ENCODE measurements at regions not wholly inside any gene's neighbourhood (a gene's known extent, or its start where the extent isn't known, plus 50 kb on each side); places are given as distances from the start of the nearest gene placed in this dataset.

DNA sequence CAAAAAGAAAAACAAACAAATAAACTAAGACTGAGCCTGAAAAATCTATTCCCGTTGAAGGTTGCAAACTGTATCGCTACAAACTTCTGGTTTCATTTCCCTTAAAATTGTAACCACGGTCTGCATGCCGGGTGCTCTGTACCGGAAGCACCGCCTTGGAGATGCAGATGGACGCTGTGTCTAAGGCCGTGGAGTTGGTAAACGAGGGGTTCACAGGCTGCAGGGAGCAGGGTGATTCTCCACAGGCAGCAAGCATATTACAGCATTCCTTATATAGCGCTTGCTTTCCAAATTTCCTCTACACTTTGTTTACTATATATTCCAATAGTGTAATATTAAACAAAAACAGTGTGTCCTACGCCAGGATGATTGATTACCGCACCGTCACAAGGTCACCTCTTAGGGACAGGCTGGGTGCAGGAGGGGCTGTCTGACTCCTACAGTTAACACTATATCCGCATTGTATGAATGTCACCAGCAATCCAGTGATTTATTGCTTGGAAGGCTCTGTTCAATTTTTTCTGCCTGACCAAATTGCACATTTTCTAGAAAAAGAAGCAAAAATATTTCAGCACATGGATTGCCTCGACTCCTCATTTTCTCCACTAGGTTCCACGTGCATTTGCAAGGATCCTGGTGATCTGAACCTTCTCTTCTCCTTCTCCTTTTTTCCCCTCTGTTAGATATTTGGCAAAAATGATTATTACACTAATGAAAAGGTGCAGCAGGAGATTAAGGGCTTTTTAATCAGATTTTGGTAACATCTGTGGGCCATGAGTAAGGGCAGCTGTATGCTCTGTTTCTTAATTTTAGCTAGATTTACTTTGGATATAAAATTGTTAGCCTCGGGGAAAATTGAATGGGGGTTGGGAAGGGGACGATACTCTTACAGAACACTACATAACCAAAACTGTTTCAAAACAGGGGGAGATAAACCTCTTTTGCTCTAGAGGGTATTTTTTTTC lies 325.8 kb upstream of the MGMT start:
- Histone ChIP-seq H3K36me3 (ENCODE audit: insufficient read depth, low read length) (no peaks in the 10 kb centered on the region), H3K4me1 (ENCODE audit: insufficient read depth, low read length) (no peaks in the 10 kb centered on the region), H3K27me3 (ENCODE audit: insufficient read depth, low read length) (no peaks in the 10 kb centered on the region), H3K4me3 (ENCODE audit: low read length) (no peak overlapping the region), H3K9me3 (ENCODE audit: low read length) (no peaks in the 10 kb centered on the region), H2AFZ (ENCODE audit: low read depth, low read length) (no peak overlapping the region)

DNA sequence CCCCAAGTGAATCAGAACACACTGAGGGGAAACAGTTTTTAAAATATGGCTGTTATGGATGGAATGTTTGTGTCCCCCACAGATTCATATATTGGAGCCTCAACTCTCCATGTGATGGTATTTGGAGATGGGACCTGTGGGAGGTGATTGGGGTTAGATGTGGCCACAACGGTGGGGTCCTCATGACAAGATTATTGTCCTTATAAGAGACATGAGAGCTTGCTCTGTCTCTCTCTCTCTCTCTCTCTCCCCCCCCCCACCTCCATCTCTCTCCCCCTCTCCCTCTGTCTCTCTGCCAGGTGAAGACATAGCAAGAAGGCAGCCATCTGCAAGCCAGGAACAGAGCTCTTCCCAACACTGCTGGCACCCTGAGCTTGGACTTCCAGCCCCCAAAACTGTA lies 315.8 kb upstream of the MGMT start:
- Histone ChIP-seq H3K4me3 (ENCODE audit: low read length) (no peak overlapping the region), H3K27me3 (ENCODE audit: insufficient read depth, low read length) (no peaks in the 10 kb centered on the region), H3K4me1 (ENCODE audit: insufficient read depth, low read length) (no peaks in the 10 kb centered on the region), H2AFZ (ENCODE audit: low read depth, low read length) (no peak overlapping the region), H3K36me3 (ENCODE audit: insufficient read depth, low read length) (no peaks in the 10 kb centered on the region), H3K9me3 (ENCODE audit: low read length) (no peaks in the 10 kb centered on the region)

DNA sequence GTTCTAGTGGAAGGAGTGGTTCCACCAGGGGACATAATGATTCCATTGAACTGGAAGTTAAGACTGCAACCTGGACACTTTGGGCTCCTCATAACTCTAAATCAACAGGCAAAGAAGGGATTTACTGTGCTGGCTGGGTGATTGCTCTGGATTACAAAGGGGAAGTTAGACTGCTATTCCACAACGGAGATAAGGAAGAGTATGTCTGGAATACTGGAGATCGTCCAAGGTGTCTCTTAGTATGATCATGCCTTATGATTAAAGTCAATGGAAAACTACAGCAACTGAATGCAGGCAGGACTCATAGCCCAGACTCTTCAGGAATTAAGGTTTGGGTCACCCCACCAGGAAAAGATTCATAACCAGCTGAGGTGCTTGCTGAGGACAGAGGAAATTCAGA lies 310.6 kb upstream of the MGMT start:
- Histone ChIP-seq H3K27me3 (ENCODE audit: insufficient read depth, low read length) (no peaks in the 10 kb centered on the region), H3K36me3 (ENCODE audit: insufficient read depth, low read length) (no peaks in the 10 kb centered on the region), H3K4me1 (ENCODE audit: insufficient read depth, low read length) (no peaks in the 10 kb centered on the region), H3K4me3 (ENCODE audit: low read length) (no peak overlapping the region), H3K9me3 (ENCODE audit: low read length) (no peaks in the 10 kb centered on the region), H2AFZ (ENCODE audit: low read depth, low read length) (no peak overlapping the region)

DNA sequence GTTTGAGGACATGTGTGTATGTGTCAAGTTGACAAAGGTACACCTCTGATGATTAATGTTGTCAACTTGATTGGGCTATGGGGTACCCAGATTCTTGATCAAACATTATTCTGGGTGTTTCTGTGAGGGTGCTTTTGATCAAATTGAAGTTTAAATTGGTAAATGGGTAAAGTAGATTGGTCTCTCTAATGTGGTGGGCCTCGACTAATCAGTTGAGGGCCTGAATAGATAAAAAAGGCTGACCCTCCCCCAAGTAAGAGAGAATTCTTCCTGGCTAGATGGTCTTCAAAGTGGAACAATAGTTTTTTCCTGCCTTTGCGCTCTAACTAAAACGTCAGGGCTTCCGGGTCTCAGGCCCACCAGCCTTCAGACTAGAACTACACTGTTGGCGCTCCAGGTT lies 309.9 kb upstream of the MGMT start:
- Histone ChIP-seq H2AFZ (ENCODE audit: low read depth, low read length) (no peak overlapping the region), H3K4me1 (ENCODE audit: insufficient read depth, low read length) (no peaks in the 10 kb centered on the region), H3K27me3 (ENCODE audit: insufficient read depth, low read length) (no peaks in the 10 kb centered on the region), H3K9me3 (ENCODE audit: low read length) (no peaks in the 10 kb centered on the region), H3K4me3 (ENCODE audit: low read length) (no peak overlapping the region), H3K36me3 (ENCODE audit: insufficient read depth, low read length) (no peaks in the 10 kb centered on the region)

DNA sequence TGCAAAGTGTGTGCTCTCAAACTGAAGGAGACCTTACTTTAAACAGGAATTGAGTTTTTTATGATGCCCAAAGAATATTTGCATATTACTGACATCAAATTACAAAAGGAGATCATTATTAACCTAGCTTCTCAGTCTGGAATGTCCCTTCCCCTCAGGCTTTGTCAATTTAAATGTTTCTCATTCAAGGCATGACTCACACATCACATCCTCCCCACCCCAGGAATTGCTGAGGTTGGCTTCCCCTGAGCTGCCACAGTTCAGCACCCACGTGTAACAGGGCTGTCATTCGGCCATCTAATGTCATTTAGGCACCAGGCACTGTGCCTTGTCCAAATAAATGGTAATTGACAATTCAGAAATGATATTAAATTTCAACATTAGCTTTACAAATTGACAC lies 305.9 kb upstream of the MGMT start:
- H2AFZ ChIP-seq (ENCODE audit: low read depth, low read length): no peak overlapping the region
- no peak overlapping the region for H3K4me3 ChIP-seq (ENCODE audit: low read length)
- no peaks in the 10 kb centered on the region for H3K27me3 ChIP-seq (ENCODE audit: insufficient read depth, low read length)
- H3K36me3 ChIP-seq (ENCODE audit: insufficient read depth, low read length): no peaks in the 10 kb centered on the region
- no peaks in the 10 kb centered on the region for H3K9me3 ChIP-seq (ENCODE audit: low read length)
- no peaks in the 10 kb centered on the region for H3K4me1 ChIP-seq (ENCODE audit: insufficient read depth, low read length)

DNA sequence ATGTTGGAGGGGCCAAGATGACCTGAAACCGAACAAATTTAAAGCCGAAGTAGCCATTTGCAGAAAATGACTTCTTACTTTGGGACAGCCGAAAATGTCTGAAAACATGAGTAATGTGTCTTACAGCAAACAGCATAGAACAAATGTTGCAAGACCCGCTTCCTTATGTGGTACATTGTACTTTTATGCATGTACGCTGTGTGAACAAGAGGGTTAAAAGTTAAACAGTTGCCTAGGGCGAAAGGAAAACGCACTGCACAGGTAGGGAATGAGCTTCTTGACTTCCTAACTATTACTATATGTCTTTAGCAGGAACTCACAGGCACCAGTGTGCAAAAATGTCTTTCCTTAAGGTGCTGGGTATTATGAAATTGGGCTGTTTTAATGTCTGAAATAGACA lies 303.5 kb upstream of the MGMT start:
- Histone ChIP-seq H3K36me3 (ENCODE audit: insufficient read depth, low read length) (no peaks in the 10 kb centered on the region), H2AFZ (ENCODE audit: low read depth, low read length) (no peak overlapping the region), H3K4me3 (ENCODE audit: low read length) (no peak overlapping the region), H3K27me3 (ENCODE audit: insufficient read depth, low read length) (no peaks in the 10 kb centered on the region), H3K9me3 (ENCODE audit: low read length) (no peaks in the 10 kb centered on the region), H3K4me1 (ENCODE audit: insufficient read depth, low read length) (no peaks in the 10 kb centered on the region)

DNA sequence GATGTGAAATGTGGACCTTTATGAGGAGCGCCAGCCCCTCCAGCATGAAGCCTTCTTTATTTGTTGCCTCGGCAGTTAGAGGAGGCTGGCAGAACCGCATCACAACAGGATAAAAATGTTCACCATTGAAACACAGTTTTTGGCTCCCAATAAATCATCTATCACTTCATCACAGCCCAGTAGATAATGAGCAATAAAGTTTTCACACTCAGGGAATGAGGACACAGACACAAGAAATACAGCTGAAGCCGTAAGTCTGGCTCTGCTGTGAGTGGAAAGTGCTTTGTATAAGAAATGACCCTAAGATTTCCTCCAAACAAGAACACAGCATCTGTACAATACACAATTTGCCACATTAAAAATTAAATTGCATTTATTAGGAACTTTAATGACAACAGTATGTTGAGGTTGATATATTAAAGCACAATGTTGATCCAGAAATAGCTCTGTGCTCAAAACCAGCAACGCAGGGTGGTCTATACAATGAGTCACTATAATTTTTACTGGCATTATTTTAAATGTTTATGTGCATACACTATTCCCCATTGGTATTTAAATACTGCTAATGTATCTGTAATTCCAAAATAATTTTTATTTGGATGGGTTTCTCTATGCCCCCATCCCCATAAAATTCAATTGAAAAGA lies 301.8 kb upstream of the MGMT start:
- Histone ChIP-seq H3K36me3 (ENCODE audit: insufficient read depth, low read length) (no peaks in the 10 kb centered on the region), H3K4me1 (ENCODE audit: insufficient read depth, low read length) (peaks cover 5% of the 10 kb centered on the region), H3K27me3 (ENCODE audit: insufficient read depth, low read length) (no peaks in the 10 kb centered on the region), H3K4me3 (ENCODE audit: low read length) (no peak overlapping the region), H3K9me3 (ENCODE audit: low read length) (no peaks in the 10 kb centered on the region), H2AFZ (ENCODE audit: low read depth, low read length) (no peak overlapping the region)

DNA sequence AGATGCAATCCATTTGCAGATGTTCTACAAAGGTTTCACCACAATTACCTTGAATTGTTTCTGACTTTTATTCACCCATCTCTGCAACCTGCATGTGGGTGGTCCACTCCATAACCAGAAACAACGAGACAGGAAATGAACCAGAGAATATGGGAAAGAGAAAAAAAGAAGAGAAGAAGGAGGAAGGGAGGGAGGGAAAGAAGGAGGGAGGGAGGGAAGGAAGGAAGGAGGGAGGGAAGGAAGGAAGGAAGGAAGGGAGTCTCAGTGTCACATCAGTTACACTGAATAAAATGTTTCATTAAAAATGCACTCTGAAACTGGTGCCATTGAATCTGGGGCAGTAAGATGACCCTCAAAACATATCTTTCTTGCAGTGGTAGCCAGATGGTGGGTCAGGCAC lies 301.3 kb upstream of the MGMT start:
- Histone ChIP-seq H3K9me3 (ENCODE audit: low read length) (no peaks in the 10 kb centered on the region), H2AFZ (ENCODE audit: low read depth, low read length) (no peak overlapping the region), H3K4me3 (ENCODE audit: low read length) (no peak overlapping the region), H3K4me1 (ENCODE audit: insufficient read depth, low read length) (peaks cover 5% of the 10 kb centered on the region), H3K27me3 (ENCODE audit: insufficient read depth, low read length) (no peaks in the 10 kb centered on the region), H3K36me3 (ENCODE audit: insufficient read depth, low read length) (no peaks in the 10 kb centered on the region)

DNA sequence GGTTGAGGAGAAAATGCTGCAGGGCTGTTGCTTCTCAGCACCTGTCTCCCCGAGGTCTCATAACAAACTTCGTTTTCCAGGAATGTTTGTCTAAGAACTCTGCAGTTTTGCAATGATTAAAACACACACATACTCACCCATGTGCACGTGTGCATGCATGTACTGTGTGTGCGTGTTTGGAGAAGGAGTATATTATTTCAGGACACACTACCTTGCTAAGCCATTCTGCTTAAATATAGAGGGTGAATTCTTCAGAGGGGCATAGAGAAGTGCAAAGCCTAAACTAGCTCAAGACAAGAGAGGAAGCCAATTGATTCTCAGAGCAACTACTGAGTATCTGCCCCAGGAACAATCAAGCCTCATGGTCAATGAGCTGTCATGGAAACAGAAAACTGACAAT lies 298.4 kb upstream of the MGMT start:
- H3K4me1 ChIP-seq (ENCODE audit: insufficient read depth, low read length): peaks cover 5% of the 10 kb centered on the region
- no peaks in the 10 kb centered on the region for H3K36me3 ChIP-seq (ENCODE audit: insufficient read depth, low read length)
- H3K4me3 ChIP-seq (ENCODE audit: low read length): no peak overlapping the region
- H2AFZ ChIP-seq (ENCODE audit: low read depth, low read length): no peak overlapping the region
- H3K27me3 ChIP-seq (ENCODE audit: insufficient read depth, low read length): no peaks in the 10 kb centered on the region
- H3K9me3 ChIP-seq (ENCODE audit: low read length): no peaks in the 10 kb centered on the region

DNA sequence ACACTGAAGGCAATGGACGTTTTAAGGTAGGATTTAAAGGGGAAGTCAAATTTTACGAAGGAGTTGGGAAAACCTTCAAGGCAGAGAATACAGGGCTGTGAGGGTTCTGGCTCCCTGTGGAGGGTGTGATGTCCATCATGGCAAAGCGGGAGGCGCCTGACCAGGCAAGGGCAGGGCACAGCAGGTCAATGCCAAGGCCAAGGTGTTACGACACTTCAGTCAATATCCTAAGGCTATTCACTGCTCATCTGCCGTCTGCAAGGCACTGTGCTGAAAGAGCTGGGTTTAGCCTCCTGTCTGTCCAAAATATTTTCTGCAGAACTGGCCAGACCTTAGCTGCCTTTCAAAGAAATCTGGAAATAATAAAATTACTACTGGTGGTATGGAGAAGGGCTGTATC lies 297.9 kb upstream of the MGMT start:
- Histone ChIP-seq H3K36me3 (ENCODE audit: insufficient read depth, low read length) (no peaks in the 10 kb centered on the region), H3K4me1 (ENCODE audit: insufficient read depth, low read length) (peaks cover 5% of the 10 kb centered on the region), H3K9me3 (ENCODE audit: low read length) (no peaks in the 10 kb centered on the region), H3K4me3 (ENCODE audit: low read length) (no peak overlapping the region), H2AFZ (ENCODE audit: low read depth, low read length) (no peak overlapping the region), H3K27me3 (ENCODE audit: insufficient read depth, low read length) (no peaks in the 10 kb centered on the region)

DNA sequence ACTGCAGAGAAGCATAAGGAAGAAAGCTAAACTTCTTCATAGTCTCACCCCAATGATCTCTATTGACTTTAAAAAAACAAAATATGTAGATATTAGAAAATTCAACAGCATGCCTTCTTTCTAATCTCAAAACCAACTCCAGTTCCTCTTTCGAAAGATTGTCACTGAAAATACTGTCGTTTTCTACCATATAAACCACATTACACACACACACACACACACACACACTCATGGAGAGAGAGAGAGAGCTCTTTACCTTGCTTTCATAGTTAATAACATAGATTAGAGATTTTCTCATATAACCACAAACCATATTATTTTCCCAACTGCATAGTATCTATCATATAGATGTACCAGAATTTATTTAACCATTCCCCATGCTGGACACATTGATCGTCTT lies 296.2 kb upstream of the MGMT start:
- no peak overlapping the region for H2AFZ ChIP-seq (ENCODE audit: low read depth, low read length)
- H3K4me3 ChIP-seq (ENCODE audit: low read length): no peak overlapping the region
- H3K36me3 ChIP-seq (ENCODE audit: insufficient read depth, low read length): no peaks in the 10 kb centered on the region
- H3K4me1 ChIP-seq (ENCODE audit: insufficient read depth, low read length): peaks cover 5% of the 10 kb centered on the region
- no peaks in the 10 kb centered on the region for H3K9me3 ChIP-seq (ENCODE audit: low read length)
- no peaks in the 10 kb centered on the region for H3K27me3 ChIP-seq (ENCODE audit: insufficient read depth, low read length)

DNA sequence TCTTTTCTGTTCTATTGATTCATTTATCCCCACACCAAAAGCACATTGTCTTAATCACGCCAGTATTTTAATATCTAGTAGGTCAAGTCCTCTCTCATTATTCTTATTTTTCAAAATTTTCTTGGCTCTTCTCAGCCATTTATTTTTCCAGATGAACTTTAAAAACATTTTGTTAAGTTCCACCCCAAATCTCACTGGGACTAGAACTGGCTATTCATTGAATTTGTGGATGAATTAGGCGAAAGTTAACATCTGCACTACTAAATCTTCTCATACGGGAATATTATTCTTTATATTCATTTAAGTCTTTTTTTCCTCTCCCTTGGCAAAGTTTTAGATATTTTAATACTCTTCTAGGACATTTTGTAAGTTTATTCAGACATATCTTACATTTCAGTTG lies 295.2 kb upstream of the MGMT start:
- Histone ChIP-seq H3K4me1 (ENCODE audit: insufficient read depth, low read length) (peaks cover 5% of the 10 kb centered on the region), H3K27me3 (ENCODE audit: insufficient read depth, low read length) (no peaks in the 10 kb centered on the region), H3K9me3 (ENCODE audit: low read length) (no peaks in the 10 kb centered on the region), H3K36me3 (ENCODE audit: insufficient read depth, low read length) (no peaks in the 10 kb centered on the region), H3K4me3 (ENCODE audit: low read length) (no peak overlapping the region), H2AFZ (ENCODE audit: low read depth, low read length) (no peak overlapping the region)

DNA sequence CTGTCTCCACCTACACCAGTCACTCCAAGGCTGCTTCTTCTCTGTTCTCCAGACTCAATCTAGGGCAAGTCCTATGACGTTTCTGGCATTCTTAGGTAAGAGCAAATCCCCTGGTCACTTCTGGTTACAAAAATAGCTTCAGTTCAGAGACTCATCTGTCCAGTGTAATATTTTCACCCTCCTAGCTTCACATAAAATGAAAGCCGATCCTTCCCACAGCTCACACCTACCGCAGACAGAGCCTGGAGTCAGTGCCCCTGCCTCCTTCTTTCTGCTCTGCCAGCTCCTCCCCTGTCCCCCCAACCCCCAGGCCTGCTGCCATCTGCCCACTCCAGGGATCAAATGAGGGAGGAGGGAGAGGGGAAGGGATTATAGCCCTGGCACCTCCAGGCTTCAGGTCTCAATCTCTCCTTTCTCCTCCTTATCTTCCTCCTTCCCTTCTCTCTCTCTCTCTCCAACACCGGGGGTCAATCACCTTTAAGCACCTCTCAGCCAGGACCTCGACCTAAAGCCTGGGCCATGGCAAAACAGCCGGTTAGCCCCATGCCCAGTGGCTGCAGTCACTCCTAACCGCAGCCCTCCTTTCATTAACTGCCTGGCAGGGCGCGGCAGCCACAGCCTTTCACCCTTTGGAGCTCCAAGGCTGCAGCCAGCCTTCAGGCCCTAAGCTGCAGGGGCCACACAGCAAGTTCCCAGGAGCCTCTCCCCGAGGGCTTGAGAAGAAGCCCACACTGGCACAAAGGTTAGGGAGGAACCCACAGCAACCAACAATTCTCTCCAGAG lies 292.6 kb upstream of the MGMT start:
- no peaks in the 10 kb centered on the region for H3K27me3 ChIP-seq (ENCODE audit: insufficient read depth, low read length)
- no peaks in the 10 kb centered on the region for H3K4me1 ChIP-seq (ENCODE audit: insufficient read depth, low read length)
- no peaks in the 10 kb centered on the region for H3K9me3 ChIP-seq (ENCODE audit: low read length)
- H3K36me3 ChIP-seq (ENCODE audit: insufficient read depth, low read length): no peaks in the 10 kb centered on the region
- no peak overlapping the region for H2AFZ ChIP-seq (ENCODE audit: low read depth, low read length)
- H3K4me3 ChIP-seq (ENCODE audit: low read length): no peak overlapping the region
